ENCODE measurements at regions not wholly inside any gene's neighbourhood (a gene's known extent, or its start where the extent isn't known, plus 50 kb on each side); places are given as distances from the start of the nearest gene placed in this dataset.

GRCh38 chr15:93331545-93332167 is 242.6 kb upstream of the RGMA start:
- TF ChIP-seq CTCF (IDR thresholded peaks at IDR 0.05; ENCODE audit: insufficient read depth, low read length) (no peak), POLR2AphosphoS5 (IDR thresholded peaks at IDR 0.05; ENCODE audit: low read depth) (no peak), GABPA (IDR thresholded peaks at IDR 0.05; ENCODE audit: low read depth) (no peak), SPI1 (IDR thresholded peaks at IDR 0.05; ENCODE audit: borderline replicate concordance, low read depth) (no peak)
- TF ChIP-seq, protein P1, sequence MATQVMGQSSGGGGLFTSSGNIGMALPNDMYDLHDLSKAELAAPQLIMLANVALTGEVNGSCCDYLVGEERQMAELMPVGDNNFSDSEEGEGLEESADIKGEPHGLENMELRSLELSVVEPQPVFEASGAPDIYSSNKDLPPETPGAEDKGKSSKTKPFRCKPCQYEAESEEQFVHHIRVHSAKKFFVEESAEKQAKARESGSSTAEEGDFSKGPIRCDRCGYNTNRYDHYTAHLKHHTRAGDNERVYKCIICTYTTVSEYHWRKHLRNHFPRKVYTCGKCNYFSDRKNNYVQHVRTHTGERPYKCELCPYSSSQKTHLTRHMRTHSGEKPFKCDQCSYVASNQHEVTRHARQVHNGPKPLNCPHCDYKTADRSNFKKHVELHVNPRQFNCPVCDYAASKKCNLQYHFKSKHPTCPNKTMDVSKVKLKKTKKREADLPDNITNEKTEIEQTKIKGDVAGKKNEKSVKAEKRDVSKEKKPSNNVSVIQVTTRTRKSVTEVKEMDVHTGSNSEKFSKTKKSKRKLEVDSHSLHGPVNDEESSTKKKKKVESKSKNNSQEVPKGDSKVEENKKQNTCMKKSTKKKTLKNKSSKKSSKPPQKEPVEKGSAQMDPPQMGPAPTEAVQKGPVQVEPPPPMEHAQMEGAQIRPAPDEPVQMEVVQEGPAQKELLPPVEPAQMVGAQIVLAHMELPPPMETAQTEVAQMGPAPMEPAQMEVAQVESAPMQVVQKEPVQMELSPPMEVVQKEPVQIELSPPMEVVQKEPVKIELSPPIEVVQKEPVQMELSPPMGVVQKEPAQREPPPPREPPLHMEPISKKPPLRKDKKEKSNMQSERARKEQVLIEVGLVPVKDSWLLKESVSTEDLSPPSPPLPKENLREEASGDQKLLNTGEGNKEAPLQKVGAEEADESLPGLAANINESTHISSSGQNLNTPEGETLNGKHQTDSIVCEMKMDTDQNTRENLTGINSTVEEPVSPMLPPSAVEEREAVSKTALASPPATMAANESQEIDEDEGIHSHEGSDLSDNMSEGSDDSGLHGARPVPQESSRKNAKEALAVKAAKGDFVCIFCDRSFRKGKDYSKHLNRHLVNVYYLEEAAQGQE (IDR thresholded peaks at IDR 0.05; ENCODE audit: insufficient replicate concordance, low read depth), result no peak

Data from HL-60 (cell line).